HTR-8/SVneo (cell line): ENCODE measurements at regions not wholly inside any gene's neighbourhood (a gene's known extent, or its start where the extent isn't known, plus 50 kb on each side); places are given as distances from the start of the nearest gene placed in this dataset.
"Not testable (repeated sequence)": the region's sequence is repeated elsewhere in the genome, so short reads cannot be mapped to it uniquely, and the experiment has no call there.

Experiments
- DNase-seq: peaks from one replicate; pipeline ENCODE4 v3.0.0; 2011; ENCODE audit warnings: low spot score, mixed read lengths; ENCODE audit not compliant: insufficient read length
- FAIRE-seq: peaks from 2 replicates; lab custom pipeline; 2011; peaks lifted over from hg19 to GRCh38; lab: Jason Lieb, UNC

- FAIRE-seq = no peak
- DNase-seq = no peak
Measured at GRCh38 chr3:110267304-110267845, 804.2 kb upstream of the NECTIN3 start.

GRCh38 chr3:110272525-110272924 is 799.1 kb upstream of the NECTIN3 start:
- DNase-seq = no peak
- no peak for FAIRE-seq

- no peak for DNase-seq
- FAIRE-seq = no peak
Measured at GRCh38 chr3:110291886-110292501, 779.6 kb upstream of the NECTIN3 start.

- DNase-seq = no peak
- no peak for FAIRE-seq
Measured at GRCh38 chr3:110293660-110294059, 778.0 kb upstream of the NECTIN3 start.

GRCh38 chr3:110296885-110297284 is 774.7 kb upstream of the NECTIN3 start:
- FAIRE-seq (no peak), DNase-seq (no peak)

- no peak for DNase-seq
- no peak for FAIRE-seq
Measured at GRCh38 chr3:110301781-110302180, 769.8 kb upstream of the NECTIN3 start.

GRCh38 chr3:110307065-110307809 is 764.4 kb upstream of the NECTIN3 start:
- DNase-seq (no peak), FAIRE-seq (no peak)

GRCh38 chr3:110311541-110311940 is 760.1 kb upstream of the NECTIN3 start:
- no peak for FAIRE-seq
- DNase-seq = no peak

- FAIRE-seq (peak; percentile 80), DNase-seq (peak; percentile 14)
Measured at GRCh38 chr3:110314512-110315114, 757.0 kb upstream of the NECTIN3 start.

GRCh38 chr3:110318108-110318507 is 753.5 kb upstream of the NECTIN3 start:
- DNase-seq (no peak), FAIRE-seq (no peak)

- no peak for FAIRE-seq
- no peak for DNase-seq
Measured at GRCh38 chr3:110323349-110323748, 748.3 kb upstream of the NECTIN3 start.

- no peak for DNase-seq
- FAIRE-seq = no peak
Measured at GRCh38 chr3:110324171-110324705, 747.4 kb upstream of the NECTIN3 start.

GRCh38 chr3:110327870-110328269 is 743.7 kb upstream of the NECTIN3 start:
- FAIRE-seq = no peak
- no peak for DNase-seq

- DNase-seq, FAIRE-seq: not testable (repeated sequence)
Measured at GRCh38 chr3:110331562-110331961, 740.1 kb upstream of the NECTIN3 start.

- no peak for DNase-seq
- FAIRE-seq = no peak
Measured at GRCh38 chr3:110332629-110333028, 739.0 kb upstream of the NECTIN3 start.

- FAIRE-seq (no peak), DNase-seq (no peak)
Measured at GRCh38 chr3:110341047-110341446, 730.6 kb upstream of the NECTIN3 start.

GRCh38 chr3:110343376-110343775 is 728.2 kb upstream of the NECTIN3 start:
- peak; percentile 36 for FAIRE-seq
- peak; percentile 19 for DNase-seq

GRCh38 chr3:110343945-110344344 is 727.7 kb upstream of the NECTIN3 start:
- FAIRE-seq = no peak
- DNase-seq = no peak

- FAIRE-seq (no peak), DNase-seq (no peak)
Measured at GRCh38 chr3:110344487-110344886, 727.1 kb upstream of the NECTIN3 start.

- DNase-seq (no peak), FAIRE-seq (no peak)
Measured at GRCh38 chr3:110344897-110345767, 726.5 kb upstream of the NECTIN3 start.
